Limb (tissue), 2 donors: ENCODE measurements at regions not wholly inside any gene's neighbourhood (a gene's known extent, or its start where the extent isn't known, plus 50 kb on each side); places are given as distances from the start of the nearest gene placed in this dataset.

Experiments
- DNase-seq, 2 donors: peaks; one replicate each; pipeline ENCODE4 v3.0.0-alpha.2; 2016; ENCODE audit errors: extremely low spot score in 2 of 2

DNA sequence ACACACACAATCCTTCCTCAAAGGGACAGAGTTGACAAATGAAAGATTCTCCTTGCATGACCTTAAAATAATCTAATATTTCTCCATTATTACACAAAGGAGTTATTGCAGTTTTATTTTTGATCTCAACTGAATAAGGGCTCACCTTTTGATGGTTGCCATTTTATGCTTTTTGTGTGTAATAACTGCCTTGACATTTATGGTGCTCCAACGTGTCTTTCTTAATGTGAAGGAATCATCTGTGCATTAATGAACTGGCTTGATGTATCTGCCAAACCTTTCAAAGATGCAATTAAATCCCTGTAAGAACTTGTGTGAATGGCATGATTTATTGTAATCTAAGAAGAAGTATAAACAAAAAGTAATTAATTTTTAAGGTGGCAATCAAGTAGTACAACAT is 1519.8 kb upstream of the CDH9 start:
- no peak for DNase-seq

DNA sequence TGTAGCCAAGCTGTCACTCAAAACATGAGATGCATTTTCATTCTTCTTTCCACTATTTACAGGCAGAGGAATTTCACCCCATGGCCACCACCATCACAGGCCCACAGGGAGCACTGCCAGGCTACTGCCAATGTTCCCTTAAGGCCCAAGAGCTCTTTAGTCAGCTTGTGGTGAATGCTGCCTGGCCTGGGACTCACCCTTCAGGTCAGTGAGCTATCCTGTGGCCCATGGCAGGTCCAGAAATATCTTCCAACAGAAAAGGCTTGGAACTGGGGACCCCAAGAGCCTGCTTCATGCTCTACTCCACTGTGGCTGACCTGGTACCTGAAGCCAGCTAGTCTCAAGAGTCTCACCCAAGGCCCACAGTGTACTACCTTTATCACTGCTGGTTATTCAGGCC is 1518.7 kb upstream of the CDH9 start:
- no peak for DNase-seq

DNA sequence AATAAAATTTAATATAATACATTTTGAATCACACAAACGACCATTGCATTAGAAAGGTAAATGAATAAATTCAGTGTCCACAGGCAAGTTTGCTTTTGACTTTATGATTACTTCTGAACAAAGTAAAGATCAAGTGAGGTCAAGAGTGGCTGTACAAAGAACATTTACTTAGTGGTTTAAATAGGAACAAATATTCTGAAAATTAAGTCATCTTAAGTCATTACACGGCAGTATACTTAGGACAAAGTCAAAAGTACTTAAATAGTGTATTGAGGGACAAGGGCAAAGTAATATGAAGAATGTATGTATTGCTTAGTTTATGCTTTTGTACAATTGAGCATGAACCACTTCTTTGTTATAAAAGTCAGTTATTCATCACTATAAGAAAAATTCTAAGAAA is 1511.2 kb upstream of the CDH9 start:
- DNase-seq, result no peak

DNA sequence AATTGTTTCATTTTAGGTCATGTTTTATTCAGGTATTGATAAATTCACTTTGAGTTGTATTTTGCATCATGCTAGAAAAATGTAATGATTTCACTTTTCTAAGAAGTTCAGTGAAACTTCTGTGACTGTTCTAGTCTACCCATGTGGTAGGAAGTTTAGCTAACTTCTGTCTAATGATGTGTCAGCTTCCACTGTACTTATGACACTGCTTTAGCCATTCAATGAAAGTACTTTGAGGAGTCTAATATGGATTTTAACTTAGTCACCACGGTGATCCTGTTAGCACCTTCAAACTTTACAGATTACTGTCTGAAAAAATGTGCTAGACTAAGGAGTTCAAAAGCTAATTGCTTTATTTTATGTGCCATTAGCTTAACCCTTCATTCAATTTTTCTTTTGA is 1510.5 kb upstream of the CDH9 start:
- DNase-seq, result no peak

DNA sequence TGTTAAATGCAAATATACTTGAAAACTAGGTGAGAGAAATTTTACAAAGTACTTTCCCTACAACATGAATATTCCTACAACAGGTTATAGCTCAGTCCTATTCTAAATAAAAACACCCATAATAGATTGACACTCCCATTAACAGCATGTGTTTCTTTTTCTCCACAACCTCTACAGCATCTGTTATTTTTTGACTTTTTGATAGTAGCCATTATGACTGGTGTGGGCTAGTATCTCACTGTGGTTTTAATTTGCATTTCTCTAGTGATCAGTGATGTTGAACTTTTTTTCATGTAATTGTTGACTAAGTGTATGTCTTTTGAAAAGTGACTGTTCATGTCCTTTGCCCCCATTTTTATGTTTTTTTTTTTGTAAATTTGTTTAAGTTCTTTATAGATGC is 1506.1 kb upstream of the CDH9 start:
- no peak for DNase-seq

DNA sequence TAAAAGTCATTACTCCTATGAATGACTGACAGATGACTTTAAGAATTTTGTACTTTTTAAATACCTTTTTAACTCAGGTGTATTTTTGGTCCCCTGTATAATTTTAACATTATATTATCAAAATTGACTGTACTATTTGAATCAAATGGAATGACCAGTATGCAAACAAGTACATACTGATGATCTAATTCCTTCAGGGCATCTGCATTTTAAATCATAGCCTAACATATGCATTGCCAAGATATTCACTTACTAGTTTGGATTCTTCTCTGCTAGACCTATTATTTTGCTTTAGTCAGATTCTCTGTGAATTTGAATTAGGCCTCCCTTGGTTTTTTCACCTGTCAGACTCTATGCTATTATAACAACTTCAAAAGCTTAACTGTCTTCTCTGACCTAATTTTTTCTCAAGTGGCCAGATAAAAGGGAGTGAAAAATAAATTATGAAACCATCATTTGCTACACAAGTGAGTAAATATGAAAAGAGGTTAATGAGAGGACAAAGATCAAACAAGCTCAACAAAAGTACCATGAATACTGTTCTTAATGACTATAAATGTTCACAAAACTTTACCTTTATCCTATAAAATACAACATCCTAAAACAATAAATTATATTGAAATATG is 1505.2 kb upstream of the CDH9 start:
- no peak for DNase-seq

DNA sequence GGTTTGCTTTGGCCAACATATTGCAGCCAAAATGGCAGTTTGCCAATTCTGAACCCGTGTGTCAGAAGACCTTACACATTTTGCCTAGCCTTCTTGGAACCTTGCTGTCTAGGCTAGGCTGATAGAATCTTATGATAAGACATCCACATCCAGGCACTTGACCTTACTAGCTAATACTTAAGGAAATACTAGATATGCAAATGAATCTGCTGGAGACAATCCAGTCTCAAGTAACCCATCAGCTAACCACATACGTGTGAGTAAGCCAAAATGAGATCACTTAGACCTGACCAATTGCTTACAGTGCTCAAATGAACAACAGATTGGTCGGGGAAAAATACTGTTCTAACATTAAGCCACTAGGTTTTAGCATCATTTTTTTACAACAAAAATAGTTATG is 1504.6 kb upstream of the CDH9 start:
- DNase-seq, result peak in 1 of 2 donors; percentile 2

DNA sequence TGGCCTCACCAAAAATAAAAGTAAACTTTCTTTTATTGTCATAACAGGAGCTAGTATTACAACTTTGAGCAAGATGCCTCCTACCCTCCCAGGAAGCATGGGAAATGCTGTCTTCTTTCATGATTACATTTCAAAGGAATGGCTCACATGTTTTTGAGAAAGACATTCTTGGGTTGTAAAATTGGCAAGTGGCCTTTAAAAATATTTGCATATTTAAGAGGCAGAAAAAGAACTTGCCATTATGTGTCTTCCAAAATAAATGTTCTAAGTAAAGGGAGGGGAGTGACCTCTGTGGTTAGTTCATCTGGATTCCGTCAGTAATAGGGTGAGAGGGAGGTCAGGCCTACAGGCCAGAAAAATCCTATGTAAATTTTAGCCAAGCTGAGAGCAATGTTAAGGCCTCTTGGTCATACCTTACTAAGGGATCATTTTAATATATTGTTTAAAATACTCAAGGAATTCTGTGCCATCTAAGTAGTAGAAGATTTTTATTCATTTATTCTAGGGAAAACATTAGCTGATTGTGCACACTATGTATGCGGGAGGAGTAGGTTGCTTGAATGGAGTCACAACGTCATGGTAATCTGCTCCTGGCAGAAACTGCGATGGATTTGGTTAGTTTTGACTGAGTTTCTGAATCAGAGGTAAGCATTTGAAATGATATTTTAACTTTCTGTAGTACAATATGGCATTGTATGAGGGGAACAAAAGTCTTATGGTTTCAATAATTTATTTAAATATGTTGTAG is 1485.7 kb upstream of the CDH9 start:
- no peak for DNase-seq

DNA sequence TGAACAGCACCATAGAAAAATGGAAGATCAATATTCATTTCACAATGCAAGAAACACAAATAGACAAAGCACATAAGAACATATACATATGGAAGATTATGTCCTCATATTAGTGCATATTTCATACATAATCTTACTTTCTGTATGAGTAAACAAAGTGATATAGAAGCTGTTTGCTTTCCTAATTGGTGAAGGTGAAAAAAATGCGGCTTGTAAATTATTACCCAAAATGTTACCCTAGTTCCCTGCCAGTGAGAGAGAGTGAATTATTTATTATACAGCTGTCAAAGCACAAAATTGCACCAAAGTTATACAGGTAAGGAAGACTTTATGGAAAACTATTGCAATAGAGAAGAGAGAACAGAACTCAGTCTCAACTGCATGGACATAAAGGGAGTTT is 1485.0 kb upstream of the CDH9 start:
- DNase-seq, result no peak

DNA sequence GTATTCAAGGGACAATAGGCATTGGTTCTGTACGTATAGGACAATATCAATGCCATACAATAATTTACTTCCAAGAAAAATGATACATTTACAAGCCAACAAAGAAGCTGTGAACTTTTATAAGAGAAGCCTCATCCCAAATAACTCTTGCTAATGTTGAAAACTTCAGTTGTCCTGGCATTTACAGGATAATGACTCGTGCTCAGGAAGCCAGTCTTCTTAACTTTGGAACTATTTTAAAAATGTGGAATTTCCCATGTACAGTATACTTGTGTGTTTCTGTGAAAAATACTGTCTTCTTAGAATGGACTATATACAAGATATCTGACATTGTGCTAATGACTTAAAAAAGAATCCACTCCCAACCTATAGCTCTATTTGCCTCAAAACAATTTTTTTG is 1479.3 kb upstream of the CDH9 start:
- DNase-seq, result no peak

DNA sequence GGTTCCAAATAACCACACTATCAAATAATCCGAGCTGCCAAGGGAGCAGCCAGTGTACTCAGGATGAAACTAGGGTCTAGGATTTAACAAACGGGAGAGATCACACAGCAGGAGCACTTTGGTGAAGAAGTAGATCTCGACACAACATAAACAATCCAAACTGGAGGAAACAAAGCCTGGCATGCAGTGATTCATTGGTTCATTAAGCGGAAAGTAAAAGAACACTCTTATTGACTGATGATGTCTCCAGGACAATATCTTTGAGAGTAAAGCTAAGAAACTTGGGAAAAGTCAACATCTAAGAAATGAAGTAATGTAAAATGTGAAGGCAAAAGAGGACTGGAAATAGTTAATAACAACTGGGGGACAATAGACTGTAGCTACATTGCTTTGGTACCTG is 1478.3 kb upstream of the CDH9 start:
- DNase-seq, result no peak

DNA sequence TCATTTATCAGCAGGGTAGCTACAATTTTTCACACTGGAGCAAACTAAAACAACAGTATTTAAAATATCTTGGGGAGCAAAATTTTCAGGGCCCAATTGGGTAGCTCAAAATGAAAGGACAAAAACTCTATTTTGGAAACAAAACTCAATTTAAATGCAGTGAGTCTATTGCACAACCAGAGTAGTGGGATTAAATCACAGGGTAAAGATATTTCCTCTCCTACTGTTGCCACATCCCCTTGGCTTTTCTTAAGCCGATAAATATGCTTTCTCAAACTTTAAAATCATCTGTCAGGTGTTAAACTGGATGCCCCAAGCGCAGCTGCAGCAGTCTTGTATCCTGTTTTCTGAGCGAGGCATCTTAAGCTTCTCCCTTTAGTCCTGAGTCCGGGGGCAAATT is 1474.3 kb upstream of the CDH9 start:
- DNase-seq, result no peak

DNA sequence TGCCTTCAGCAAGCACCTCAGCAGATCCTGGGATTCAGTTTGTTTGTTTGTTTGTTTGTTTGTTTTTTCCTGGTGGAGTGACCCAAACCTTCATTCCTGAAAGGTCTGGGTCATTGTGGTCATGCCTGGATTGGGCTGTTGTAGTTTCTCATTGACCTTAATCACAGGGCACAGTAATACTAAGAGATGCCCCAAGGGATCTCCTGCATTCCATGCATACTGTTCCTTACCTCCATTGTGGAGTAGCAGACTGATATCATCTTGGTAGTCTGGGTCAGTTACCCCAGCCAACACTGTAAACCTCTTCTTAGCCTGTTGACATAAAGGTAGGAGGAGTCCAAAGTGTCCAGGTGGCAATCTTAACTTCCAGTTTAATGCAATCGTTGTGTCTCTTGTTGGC is 1466.7 kb upstream of the CDH9 start:
- DNase-seq, result no peak

DNA sequence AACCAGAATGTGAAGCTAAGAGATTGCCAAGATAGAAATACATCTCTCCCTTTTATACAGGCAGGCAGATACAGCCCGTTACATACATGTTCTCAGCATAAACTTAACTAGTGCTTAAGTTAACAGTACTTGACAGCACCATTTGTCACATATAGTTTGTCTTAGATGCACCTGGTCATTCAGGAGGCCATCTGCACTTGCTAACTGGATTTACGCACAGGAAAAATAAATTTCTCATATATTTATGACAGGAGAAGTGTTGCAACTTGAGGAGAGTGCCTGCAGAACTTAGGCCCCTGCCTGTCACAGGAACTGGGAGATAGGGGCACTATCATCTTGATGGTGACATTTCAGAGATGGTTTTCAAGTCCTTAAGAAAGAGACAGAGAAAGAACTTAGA is 1462.1 kb upstream of the CDH9 start:
- no peak for DNase-seq

DNA sequence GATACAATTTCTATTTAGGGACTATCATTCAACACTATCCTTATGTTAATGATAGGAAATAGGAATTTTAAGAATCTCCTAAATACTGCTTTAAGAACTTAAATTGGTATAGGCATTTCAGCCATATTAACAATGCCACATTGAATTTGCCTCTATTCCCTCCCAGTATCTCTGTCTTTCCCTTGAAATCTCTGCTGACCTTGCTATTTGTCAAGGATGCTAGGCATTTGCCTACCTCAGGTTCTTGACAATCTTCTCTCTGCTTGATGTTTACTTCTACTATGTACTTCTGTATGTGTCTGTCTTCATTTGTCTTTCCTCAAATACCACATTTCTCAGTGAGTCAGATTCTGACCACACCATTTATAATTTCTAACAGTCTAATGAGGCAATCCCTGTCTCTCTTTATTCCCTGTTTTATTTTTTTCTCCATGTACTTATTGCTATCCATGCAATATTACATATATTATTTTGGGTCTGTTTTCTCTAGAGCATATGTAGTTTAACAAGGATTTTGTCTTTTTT is 1461.4 kb upstream of the CDH9 start:
- DNase-seq, result no peak

DNA sequence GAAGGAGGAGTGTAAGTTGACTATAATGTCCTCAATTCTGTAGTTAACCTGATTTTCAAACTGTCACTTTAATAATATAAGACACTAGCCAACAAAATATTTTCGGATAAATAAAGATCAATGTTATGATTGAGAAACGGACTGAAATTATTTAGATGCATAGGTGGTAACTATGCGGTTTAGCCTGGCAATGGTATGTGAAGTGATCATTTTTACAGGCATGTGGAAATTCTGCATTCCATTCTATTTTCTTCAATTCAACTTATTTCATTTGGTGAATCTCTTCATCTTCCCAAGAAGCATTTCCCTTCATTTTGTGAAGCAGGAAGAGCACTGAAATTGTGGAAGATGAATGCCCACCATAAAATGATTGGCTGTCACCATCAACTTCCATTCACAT is 1457.5 kb upstream of the CDH9 start:
- no peak for DNase-seq

DNA sequence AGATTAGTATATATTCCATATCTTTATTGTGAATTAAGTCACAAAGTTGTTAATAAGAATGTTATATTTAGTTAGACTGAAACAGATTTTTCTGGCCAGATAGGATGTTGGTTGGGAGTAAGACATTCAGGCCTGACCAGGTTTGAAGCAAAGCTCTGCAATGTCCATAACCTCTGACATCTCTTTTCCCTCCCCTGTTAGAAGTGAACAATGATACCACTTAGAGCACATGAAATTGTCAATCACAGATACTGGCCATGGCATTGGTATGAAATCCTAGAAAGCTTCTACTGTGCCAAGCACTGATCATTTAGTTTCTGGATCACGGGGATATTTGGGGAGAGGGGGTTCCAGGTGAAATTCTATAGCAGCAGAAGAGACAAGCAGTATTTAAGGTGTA is 1455.1 kb upstream of the CDH9 start:
- no peak for DNase-seq

DNA sequence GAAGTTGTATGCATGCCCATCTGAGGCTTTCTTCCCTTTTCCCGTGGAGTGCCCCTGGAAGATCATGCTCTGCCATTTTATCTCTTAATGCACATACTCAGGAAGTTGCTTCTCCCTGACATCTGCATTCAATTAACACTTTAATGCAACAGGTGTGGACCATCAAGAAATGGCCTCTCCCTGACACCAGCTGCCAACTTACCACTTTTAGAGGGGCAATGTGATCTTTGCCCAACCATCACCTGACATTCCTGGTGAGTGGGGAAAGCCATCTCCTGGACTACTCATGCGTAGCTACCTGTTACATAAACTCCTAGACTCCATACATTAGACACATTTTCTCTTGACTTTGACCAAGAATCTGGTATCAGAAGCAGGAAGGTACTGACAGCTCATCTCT is 1450.4 kb upstream of the CDH9 start:
- no peak for DNase-seq

DNA sequence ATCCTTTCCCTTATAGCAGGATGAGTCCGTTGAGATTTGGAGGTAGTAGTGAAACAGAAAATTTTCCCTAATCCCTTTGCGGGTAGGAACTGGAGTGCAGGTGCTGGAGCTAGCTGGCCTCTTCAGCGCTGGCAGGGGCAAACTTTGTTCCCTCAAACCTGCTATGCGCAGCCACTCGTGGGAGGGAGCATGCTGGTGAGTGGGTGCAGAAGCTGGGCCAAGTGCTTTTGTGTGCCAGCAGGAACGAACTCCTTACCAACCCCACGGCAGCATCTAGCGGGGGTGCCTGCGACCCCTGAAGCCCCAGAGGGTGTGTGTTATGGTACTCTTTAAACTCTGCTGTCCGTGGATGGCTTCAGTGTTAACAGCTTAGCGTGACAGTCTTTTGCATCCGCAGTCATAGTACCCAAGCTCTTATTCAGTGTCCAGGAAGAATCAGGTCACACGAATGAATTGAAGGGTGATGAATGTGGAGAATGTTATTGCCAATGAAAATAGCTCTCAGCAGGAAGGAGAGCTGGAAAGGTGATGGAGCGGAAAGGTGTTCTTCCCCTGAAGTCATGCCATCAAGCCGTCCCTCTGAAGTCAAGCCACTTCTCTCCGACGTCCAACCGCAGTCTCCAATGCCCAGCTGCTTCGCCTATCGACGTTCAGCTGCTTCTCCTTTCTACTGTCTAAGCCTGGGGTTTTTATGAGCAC is 1445.1 kb upstream of the CDH9 start:
- DNase-seq, result no peak

DNA sequence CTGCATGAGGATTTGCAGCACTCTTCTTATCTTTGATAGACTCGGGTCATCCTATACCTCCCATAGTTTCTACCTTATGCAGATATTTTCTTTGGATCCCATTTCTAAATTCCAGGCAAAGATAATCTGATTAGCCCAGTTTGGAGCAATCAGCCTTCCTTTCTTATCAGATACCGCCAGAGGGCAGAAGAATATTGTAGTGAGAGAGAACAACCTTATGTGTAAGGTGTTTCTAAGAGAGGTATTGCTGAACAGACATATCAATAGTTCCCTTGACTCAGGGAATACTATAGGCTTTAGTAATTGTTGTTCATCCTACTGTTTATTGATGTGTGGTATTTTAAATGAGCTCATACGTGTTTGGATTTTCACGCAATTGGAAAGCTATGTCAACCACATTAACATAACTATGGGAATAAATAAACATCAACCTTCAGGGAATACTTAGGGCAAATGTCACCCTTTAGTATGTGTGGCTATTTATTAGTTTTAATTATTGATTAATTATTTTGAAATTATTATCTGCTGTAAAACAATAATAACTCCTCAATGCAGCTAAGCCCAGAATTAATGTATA is 1435.2 kb upstream of the CDH9 start:
- DNase-seq, result no peak

DNA sequence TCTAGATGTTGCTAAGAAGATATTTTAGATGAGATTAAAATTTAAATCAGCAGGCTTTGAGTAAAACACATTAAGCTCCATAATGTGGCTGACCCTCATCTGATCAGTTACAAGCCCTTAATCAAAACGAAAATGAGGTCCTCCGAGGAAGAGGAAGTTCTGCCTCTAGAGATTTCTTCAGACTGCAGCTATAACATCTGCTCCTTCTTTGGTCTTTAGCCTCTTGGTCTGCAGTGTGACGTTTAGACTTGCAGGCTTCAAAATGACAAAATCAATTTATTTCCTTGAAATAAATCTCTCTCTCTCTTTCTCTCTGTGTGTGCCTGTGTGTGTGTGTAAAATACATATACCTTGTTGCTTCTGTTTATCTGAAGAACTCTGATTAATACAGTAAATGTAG is 1429.8 kb upstream of the CDH9 start:
- no peak for DNase-seq

DNA sequence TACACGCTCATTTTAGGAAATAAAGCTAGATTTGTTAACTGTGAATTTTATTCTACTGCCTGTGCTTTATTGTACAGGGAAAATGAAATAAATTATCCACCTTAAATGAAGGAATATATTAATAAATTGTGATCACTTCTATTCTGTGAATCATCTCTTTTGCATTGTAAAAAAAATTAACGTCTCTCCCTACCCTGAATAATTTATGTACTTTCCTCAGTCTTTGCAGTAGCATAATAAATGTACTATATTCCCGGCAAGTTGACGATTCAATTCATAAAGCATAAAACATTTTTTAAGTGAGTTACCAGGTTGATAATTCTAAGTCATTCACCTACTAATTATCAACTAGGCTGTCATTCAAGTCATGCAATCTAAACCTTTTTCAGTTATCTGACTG is 1425.3 kb upstream of the CDH9 start:
- DNase-seq, result no peak
